ENCODE measurements at regions not wholly inside any gene's neighbourhood (a gene's known extent, or its start where the extent isn't known, plus 50 kb on each side); places are given as distances from the start of the nearest gene placed in this dataset.

DNA sequence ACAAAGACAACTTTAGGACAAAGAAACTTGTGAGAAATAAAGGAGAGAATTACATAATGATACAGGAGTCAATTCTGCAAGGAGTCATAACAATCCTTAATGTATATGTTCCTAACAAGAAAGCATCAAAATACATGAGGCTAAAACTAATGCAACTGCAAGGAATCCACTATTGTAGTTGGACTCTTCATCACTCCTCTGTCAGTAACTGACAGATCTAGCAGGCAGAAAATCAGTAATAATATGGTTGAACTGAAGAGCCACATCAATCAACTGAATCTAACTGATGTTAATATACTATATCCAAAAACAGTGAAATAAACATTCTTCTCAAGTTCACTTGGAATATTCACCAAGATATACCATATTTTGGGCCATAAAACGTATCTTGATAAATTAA is 1806.4 kb upstream of the CELF4 start:
- TF ChIP-seq, protein P1, sequence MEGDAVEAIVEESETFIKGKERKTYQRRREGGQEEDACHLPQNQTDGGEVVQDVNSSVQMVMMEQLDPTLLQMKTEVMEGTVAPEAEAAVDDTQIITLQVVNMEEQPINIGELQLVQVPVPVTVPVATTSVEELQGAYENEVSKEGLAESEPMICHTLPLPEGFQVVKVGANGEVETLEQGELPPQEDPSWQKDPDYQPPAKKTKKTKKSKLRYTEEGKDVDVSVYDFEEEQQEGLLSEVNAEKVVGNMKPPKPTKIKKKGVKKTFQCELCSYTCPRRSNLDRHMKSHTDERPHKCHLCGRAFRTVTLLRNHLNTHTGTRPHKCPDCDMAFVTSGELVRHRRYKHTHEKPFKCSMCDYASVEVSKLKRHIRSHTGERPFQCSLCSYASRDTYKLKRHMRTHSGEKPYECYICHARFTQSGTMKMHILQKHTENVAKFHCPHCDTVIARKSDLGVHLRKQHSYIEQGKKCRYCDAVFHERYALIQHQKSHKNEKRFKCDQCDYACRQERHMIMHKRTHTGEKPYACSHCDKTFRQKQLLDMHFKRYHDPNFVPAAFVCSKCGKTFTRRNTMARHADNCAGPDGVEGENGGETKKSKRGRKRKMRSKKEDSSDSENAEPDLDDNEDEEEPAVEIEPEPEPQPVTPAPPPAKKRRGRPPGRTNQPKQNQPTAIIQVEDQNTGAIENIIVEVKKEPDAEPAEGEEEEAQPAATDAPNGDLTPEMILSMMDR (IDR thresholded peaks at IDR 0.05; ENCODE audit: low read depth, low read length, poor library complexity, severe bottlenecking): no peak
- no peak for TF ChIP-seq EZH2phosphoT487 (IDR thresholded peaks at IDR 0.05; ENCODE audit: borderline replicate concordance, low read length)

Measured in DOHH2 (cell line).